ENCODE measurements at regions not wholly inside any gene's neighbourhood (a gene's known extent, or its start where the extent isn't known, plus 50 kb on each side); places are given as distances from the start of the nearest gene placed in this dataset.
A peak's percentile ranks its signal among the peaks of the same experiment; 100 is the strongest.
"Not testable (repeated sequence)": the region's sequence is repeated elsewhere in the genome, so short reads cannot be mapped to it uniquely, and the experiment has no call there.

GRCh38 chr1:146448212-146448876 is 219.5 kb upstream of the NOTCH2NLA start:
- not testable (repeated sequence) for H3K4me1 Mint-ChIP-seq, H3K27me3 Mint-ChIP-seq, H3K9me3 Mint-ChIP-seq, H3K4me3 Mint-ChIP-seq, H3K27ac Mint-ChIP-seq
- DNase-seq (peak; percentile 32 to 58), ATAC-seq (peak; percentile 55)

GRCh38 chr1:146443871-146444222 is 215.0 kb upstream of the NOTCH2NLA start:
- peak overlapping the region; percentile 73 to 76 for H3K4me3 Mint-ChIP-seq

GRCh38 chr1:146443088-146443870 is 214.5 kb upstream of the NOTCH2NLA start:
- H3K4me1 Mint-ChIP-seq, H3K9me3 Mint-ChIP-seq, H3K27me3 Mint-ChIP-seq, H3K27ac Mint-ChIP-seq: not testable (repeated sequence)
- ATAC-seq = peak; percentile 39
- H3K4me3 Mint-ChIP-seq = peak overlapping the region in 1 of 2 donors; percentile 37
- DNase-seq = peak in 1 of 2 donors; percentile 12

More at GRCh38 chr1:146443871-146444222, 215.0 kb upstream of the NOTCH2NLA start:
- peak; percentile 37 to 43 for DNase-seq
- H3K4me1 Mint-ChIP-seq, H3K27me3 Mint-ChIP-seq, ATAC-seq, H3K27ac Mint-ChIP-seq, H3K9me3 Mint-ChIP-seq: not testable (repeated sequence)

GRCh38 chr1:146438543-146438942 is 209.7 kb upstream of the NOTCH2NLA start:
- not testable (repeated sequence) for ATAC-seq, H3K4me3 Mint-ChIP-seq, H3K27ac Mint-ChIP-seq, H3K9me3 Mint-ChIP-seq, H3K4me1 Mint-ChIP-seq, H3K27me3 Mint-ChIP-seq, DNase-seq

DNA sequence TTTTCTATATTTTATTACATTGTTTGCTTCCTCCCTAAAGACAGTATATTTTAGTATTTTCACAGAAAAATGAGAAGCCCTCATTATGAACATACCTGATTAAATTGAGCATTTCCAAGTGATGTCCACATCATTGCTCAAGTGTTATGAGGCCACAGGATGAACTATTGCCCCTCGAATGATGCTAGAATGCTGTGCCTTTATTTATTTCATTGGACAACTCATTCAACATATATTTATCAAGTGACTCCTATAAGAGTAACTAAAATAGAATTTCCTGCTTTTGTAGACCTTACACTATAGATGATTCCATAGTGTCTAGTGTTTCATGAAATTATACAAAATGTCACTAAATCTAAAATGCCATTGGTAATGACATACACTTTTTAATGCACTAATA is 187.8 kb upstream of the NOTCH2NLA start:
- H3K9me3 Mint-ChIP-seq, ATAC-seq, H3K4me3 Mint-ChIP-seq, H3K27ac Mint-ChIP-seq, H3K27me3 Mint-ChIP-seq, DNase-seq: not testable (repeated sequence)
- peaks cover 14% of the 10 kb centered on the region for H3K4me1 Mint-ChIP-seq

- Mint-ChIP-seq H3K4me3 (peak overlapping the region; percentile 62 to 73), H3K4me1 (peaks cover 16% of the 10 kb centered on the region), H3K27ac (peak overlapping the region; percentile 17 to 27)
- ATAC-seq, H3K27me3 Mint-ChIP-seq, H3K9me3 Mint-ChIP-seq, DNase-seq: not testable (repeated sequence)
These were observed 186.2 kb upstream of the NOTCH2NLA start for GRCh38 chr1:146415017-146415416.

DNA sequence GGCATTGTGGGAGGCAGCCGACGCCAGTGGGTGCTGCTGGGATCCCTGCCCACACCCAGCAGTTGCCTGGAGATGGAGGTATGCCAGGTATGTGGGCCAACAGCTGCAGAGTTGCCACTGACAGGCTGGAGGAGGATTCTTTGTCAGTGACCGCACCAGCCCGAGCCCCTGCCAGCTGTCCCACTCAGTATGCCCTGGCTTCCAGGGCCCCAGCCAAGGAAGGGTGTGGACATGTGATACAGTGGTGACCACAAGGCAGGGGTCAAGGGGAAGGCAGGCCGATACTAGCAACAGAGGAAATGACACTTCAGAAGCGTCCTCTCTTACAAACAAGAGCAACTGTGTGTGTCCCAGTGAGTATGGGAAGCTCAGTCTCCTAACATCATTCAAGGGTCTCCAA is 185.1 kb upstream of the NOTCH2NLA start:
- H3K27me3 Mint-ChIP-seq, ATAC-seq, H3K9me3 Mint-ChIP-seq, DNase-seq, H3K27ac Mint-ChIP-seq: not testable (repeated sequence)
- Mint-ChIP-seq H3K4me3 (peak overlapping the region; percentile 62 to 65), H3K4me1 (peaks cover 20% of the 10 kb centered on the region)

DNA sequence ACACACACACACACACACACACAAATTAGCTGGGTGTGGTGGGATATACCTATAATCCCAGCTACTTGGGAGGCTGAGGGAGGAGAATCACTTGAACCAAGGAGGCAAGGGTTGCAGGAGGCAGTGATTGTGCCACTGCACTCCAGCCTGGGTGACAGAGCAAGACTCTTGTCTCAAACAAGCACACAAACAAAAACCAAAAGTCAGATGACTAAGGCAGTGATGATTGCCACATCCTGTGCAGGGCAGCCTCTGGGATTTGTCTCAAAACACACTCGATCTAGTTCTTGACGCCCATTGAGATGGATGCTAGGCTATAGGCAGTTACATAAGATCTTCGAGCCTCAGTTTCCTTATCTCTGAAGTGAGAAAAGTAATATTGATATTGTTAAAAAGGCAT is 183.1 kb upstream of the NOTCH2NLA start:
- peak; percentile 50 for ATAC-seq
- Mint-ChIP-seq H3K4me1 (peaks cover 20% of the 10 kb centered on the region), H3K27ac (peak overlapping the region in 1 of 2 donors; percentile 28), H3K4me3 (peak overlapping the region; percentile 75 to 80)
- not testable (repeated sequence) for H3K9me3 Mint-ChIP-seq, H3K27me3 Mint-ChIP-seq
- peak; percentile 31 to 62 for DNase-seq

DNA sequence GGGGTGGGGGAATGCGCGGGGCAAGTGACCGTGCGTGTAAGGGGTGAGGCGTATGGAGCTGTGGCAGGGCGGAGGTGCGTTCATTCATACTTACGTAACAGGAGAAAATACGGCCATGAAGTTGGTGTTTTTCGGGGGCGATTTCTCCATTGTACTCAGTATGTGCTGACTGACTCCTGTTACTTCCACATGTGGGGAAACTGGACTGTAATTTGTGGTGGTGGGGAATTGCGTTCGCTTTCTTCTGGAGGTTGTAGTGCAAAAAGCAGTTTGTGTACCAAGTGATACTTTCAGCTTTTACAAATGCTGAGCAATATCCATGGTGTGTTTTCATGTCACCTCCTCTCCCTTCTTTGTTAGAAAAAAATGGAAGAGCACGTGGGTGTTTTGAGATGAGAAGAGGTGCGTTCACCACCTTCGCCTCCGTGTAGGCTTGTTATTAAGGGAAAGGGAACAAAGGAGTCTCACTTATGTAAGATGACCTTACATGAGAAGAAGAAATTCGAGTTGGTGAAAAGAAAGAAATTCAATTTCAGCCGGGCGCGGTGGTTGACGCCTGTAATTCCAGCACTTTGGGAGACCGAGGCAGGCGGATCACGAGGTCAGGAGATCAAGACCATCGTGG is 181.1 kb upstream of the NOTCH2NLA start:
- ATAC-seq = peak; percentile 91
- peak; percentile 32 to 71 for DNase-seq
- Mint-ChIP-seq H3K4me3 (peak overlapping the region; percentile 32 to 53), H3K27ac (peak overlapping the region; percentile 98), H3K4me1 (peaks cover 14% of the 10 kb centered on the region)
- H3K9me3 Mint-ChIP-seq, H3K27me3 Mint-ChIP-seq: not testable (repeated sequence)

DNA sequence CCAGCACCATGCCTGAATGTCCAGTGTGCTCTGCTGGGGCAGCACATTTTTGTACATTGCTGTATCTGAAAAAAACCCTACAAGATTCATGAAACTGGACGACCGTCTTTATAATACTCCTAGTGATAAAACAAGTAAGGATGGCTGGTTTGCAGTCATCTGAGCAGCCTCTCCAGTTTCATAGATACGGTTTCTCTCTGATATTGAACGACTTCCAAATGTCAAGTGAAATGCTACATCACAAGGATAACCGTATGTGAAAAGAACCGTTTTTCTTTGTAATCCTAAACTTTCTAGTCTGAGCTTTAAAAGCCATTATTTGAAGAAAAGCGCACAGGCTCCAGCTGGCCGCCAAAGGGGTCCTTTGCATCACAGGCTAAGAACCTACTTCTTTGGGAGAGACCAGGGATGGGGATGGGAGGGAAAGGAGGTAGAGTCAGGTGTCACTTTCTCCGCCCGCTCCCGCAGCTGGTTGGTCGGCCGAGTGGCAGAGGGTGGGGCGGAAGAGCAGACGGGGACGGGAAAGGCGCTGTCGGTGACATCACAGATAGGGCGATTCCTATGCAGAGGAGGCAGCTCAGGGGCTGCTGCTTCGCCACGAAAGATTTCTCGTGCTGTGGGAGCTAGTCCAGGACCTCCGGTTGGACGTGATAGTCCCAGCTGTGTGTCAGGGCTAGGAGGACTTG is 180.4 kb upstream of the NOTCH2NLA start:
- not testable (repeated sequence) for H3K9me3 Mint-ChIP-seq, H3K4me3 Mint-ChIP-seq, H3K27me3 Mint-ChIP-seq, DNase-seq
- Mint-ChIP-seq H3K27ac (peak overlapping the region; percentile 98), H3K4me1 (peaks cover 14% of the 10 kb centered on the region)
- peak; percentile 85 for ATAC-seq

DNA sequence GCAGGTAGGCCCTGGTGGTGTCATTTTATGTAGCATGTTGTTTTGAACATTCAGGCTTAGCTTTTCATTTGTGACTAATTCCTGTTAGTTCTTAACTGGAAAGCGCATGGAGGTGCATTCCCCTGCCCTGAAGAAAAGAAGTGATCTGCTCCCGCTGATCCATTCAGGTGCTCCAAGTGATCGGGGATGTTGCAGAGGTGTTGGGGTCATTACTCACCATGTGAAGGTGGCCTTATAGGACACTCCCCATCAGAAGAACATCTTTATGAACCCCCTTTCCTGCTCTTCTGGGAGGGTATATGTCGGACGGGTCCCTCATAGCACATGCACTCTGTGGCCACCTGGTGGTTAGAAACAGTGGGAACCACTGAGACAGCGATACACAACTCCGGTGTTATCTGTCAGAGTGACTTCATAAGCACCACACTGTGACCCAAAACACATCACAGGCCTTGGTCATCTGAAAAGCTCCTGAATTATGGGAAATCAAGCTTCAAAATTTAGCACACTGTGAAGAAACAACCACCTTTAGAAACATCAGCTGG is 172.5 kb upstream of the NOTCH2NLA start:
- H3K4me3 Mint-ChIP-seq = peak overlapping the region; percentile 50 to 68
- H3K27me3 Mint-ChIP-seq, H3K9me3 Mint-ChIP-seq: not testable (repeated sequence)
- peak overlapping the region; percentile 83 to 92 for H3K27ac Mint-ChIP-seq
- DNase-seq (peak; percentile 38 to 61), ATAC-seq (peak; percentile 90)
- H3K4me1 Mint-ChIP-seq = peaks cover 33% of the 10 kb centered on the region

DNA sequence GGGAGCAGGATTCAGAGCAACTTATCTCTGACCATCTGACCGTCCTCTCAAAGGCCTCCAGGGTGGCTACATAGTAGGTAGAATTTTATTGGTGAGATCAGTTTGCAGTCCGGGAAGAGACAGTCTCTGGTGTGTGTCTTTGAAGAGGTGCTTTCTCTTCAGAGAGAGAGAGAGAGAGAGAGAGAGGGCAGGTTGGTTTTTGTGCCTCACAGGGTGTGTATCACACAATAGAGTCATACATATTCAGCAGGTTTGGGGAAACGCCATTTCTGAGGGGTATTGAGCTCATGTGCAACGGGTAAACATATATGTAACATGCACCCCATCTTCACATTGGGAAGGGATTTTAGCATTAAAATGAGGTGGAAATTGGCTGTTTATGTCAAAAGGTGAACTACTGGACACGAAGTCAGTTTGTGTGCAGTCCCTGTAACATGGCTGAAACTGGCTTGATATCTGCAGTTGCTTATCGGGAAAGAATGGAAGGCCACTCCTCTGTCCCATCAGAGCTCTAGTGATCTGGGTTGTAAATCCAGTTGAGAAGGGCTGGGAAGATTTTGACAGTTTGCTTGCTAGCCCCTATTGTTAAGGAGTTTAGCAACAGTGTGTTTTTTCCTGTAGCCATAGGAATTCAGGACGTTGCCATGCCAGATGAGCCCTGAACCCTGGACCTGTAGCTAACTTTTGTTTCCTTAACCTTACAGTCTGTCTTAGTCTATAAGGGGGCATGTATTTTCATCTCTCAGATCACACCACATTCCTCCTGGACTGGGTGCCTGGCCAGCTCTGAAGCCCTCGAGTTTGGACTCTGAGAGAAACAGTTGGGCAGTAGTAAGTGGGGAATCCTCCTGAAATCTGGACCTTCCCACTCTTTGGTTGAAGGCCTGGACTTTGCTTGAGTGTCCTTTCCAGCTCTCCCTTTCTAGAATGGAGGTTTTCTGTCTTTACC is 171.6 kb upstream of the NOTCH2NLA start:
- ATAC-seq, DNase-seq, H3K27me3 Mint-ChIP-seq, H3K9me3 Mint-ChIP-seq: not testable (repeated sequence)
- H3K4me1 Mint-ChIP-seq = peaks cover 33% of the 10 kb centered on the region
- peak overlapping the region; percentile 1 to 92 for H3K27ac Mint-ChIP-seq
- H3K4me3 Mint-ChIP-seq = peak overlapping the region in 1 of 2 donors; percentile 68

- DNase-seq, H3K9me3 Mint-ChIP-seq, H3K27me3 Mint-ChIP-seq, H3K4me3 Mint-ChIP-seq: not testable (repeated sequence)
- H3K27ac Mint-ChIP-seq = peak overlapping the region in 1 of 2 donors; percentile 82
- ATAC-seq = peak; percentile 68
- H3K4me1 Mint-ChIP-seq = peaks cover 33% of the 10 kb centered on the region
These were observed 170.4 kb upstream of the NOTCH2NLA start for GRCh38 chr1:146399225-146399624.

DNA sequence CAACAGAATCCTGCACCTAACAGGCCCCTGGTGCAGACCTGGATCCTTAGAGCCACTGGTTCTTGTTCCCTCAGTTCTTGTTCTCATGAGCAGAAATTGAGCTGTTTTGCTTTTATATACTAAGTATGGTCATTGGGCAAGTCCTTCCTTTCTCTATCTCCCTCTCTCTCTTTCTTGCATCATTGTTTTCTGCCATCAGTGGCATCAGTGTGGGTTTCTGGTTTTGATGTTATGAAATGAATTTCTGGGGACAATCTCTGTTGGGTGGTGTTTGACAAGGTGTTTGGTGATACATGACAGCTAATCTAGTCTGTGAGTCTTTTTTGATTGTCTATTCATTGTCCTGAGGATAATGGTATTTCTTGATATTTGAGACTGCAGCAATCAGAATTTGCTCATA is 168.0 kb upstream of the NOTCH2NLA start:
- not testable (repeated sequence) for H3K27me3 Mint-ChIP-seq, H3K4me3 Mint-ChIP-seq, H3K9me3 Mint-ChIP-seq
- peaks cover 27% of the 10 kb centered on the region for H3K4me1 Mint-ChIP-seq
- H3K27ac Mint-ChIP-seq = peak overlapping the region; percentile 88 to 92
- DNase-seq (peak in 1 of 2 donors; percentile 43), ATAC-seq (peak; percentile 54)
